Lung (tissue), 11 donors: ENCODE measurements at regions not wholly inside any gene's neighbourhood (a gene's known extent, or its start where the extent isn't known, plus 50 kb on each side); places are given as distances from the start of the nearest gene placed in this dataset.

Experiments
- ATAC-seq: fragments of 200-7000 bp; cut with Tn5 transposase; one replicate; pipeline ENCODE4 v1.9.1; 2020; ENCODE audit warnings: moderate number of reproducible peaks; ENCODE audit not compliant: insufficient read depth, low FRiP score
- DNase-seq, 3 donors: peaks; one replicate each; pipeline ENCODE4 v3.0.0-alpha.2; 2013 to 2017
- H3K27ac ChIP-seq, 2 donors: one replicate each; pipeline ENCODE4 v1.5.1; 2013; ENCODE audit warnings: mild to moderate bottlenecking in 2 of 2, moderate library complexity in 2 of 2, control low read depth in 1 of 2, inconsistent platforms in 1 of 2, low read depth in 1 of 2, low read length in 1 of 2
- H3K27me3 ChIP-seq, 3 donors: one replicate each; pipeline ENCODE4 v1.5.1; 2013; ENCODE audit warnings: low read length in 2 of 3; ENCODE audit not compliant: control insufficient read depth in 3 of 3, insufficient read depth in 3 of 3
- H3K36me3 ChIP-seq, 4 donors: one replicate each; pipeline ENCODE4 v1.5.1; 2013; ENCODE audit warnings: low read length in 4 of 4, mild to moderate bottlenecking in 1 of 4, moderate library complexity in 1 of 4; ENCODE audit not compliant: control insufficient read depth in 4 of 4, insufficient read depth in 4 of 4
- H3K4me1 ChIP-seq, 5 donors: one replicate each; pipeline ENCODE4 v1.5.1; 2013; ENCODE audit warnings: low read length in 5 of 5, mild to moderate bottlenecking in 2 of 5, moderate library complexity in 1 of 5; ENCODE audit not compliant: control insufficient read depth in 5 of 5, insufficient read depth in 5 of 5
- H3K4me3 ChIP-seq: one replicate; pipeline ENCODE4 v1.5.1; 2013; ENCODE audit warnings: mild to moderate bottlenecking, control low read depth, moderate library complexity
- H3K9ac ChIP-seq, 2 donors: one replicate each; pipeline ENCODE4 v1.5.1; 2013; ENCODE audit warnings: low read length in 2 of 2, control low read depth in 1 of 2; ENCODE audit not compliant: insufficient read depth in 1 of 2
- H3K9me3 ChIP-seq, 4 donors: one replicate each; pipeline ENCODE4 v1.5.1; 2013; ENCODE audit warnings: low read length in 3 of 4, mild to moderate bottlenecking in 1 of 4, moderate library complexity in 1 of 4; ENCODE audit not compliant: control insufficient read depth in 4 of 4, insufficient read depth in 3 of 4
- CTCF ChIP-seq: IDR thresholded peaks from 2 replicates; pipeline ENCODE4 v1.5.1; 2012; ENCODE audit warnings: mild to moderate bottlenecking; ENCODE audit errors: control extremely low read depth, extremely low read depth
- WGBS, 2 donors: extraction: QIAGEN DNeasy Blood & Tissue Kit; methylation state at CpG; one replicate each; pipeline ENCODE4 v1.1.7; 2013; 5-methylcytosine and 5-hydroxymethylcytosine counted together
- donor health status: control.
- donor health status: control.
- donor health status: Bipolar disorder and iron deficiency.
- donor health status: healthy.
- donor health status: DM: yes; HTN: yes; CAD: no.

- Histone ChIP-seq H3K36me3 (no peaks in the 10 kb centered on the region), H3K27me3 (no peaks in the 10 kb centered on the region), H3K9ac (no peak overlapping the region), H3K27ac (no peak overlapping the region), H3K9me3 (no peaks in the 10 kb centered on the region), H3K4me3 (no peak overlapping the region), H3K4me1 (no peaks in the 10 kb centered on the region)
- WGBS, 2 donors: 78 to 92% methylated on average over 1 of the region's 1 CpG
- DNase-seq (no peak), ATAC-seq (no peak)
- TF ChIP-seq CTCF: no peak
Measured at GRCh38 chr4:59643682-59644081, 1556.4 kb upstream of the ADGRL3 start.

- Histone ChIP-seq H3K27ac (no peak overlapping the region), H3K9ac (no peak overlapping the region), H3K27me3 (no peaks in the 10 kb centered on the region), H3K36me3 (no peaks in the 10 kb centered on the region), H3K4me3 (no peak overlapping the region), H3K9me3 (no peaks in the 10 kb centered on the region), H3K4me1 (no peaks in the 10 kb centered on the region)
- DNase-seq (no peak), ATAC-seq (no peak)
- TF ChIP-seq CTCF: no peak
- WGBS, 2 donors: 89 to 93% methylated on average over 3 of the region's 3 CpGs
Measured at GRCh38 chr4:59644765-59645164, 1555.4 kb upstream of the ADGRL3 start.

- no peak overlapping the region for H3K27ac ChIP-seq
- ATAC-seq (no peak), DNase-seq (no peak)
- no peak for TF ChIP-seq CTCF
- no peaks in the 10 kb centered on the region for H3K27me3 ChIP-seq
- H3K4me3 ChIP-seq: no peak overlapping the region
- 90 to 94% methylated on average over 5 of the region's 5 CpGs for WGBS, 2 donors
- no peaks in the 10 kb centered on the region for H3K36me3 ChIP-seq
- H3K9ac ChIP-seq: no peak overlapping the region
- H3K4me1 ChIP-seq: no peaks in the 10 kb centered on the region
- no peaks in the 10 kb centered on the region for H3K9me3 ChIP-seq
Measured at GRCh38 chr4:59646082-59646481, 1554.0 kb upstream of the ADGRL3 start.

GRCh38 chr4:59647011-59647410 is 1553.1 kb upstream of the ADGRL3 start:
- no peak for TF ChIP-seq CTCF
- DNase-seq: no peak
- no peak for ATAC-seq
- no peak overlapping the region for H3K9ac ChIP-seq
- H3K27me3 ChIP-seq: no peaks in the 10 kb centered on the region
- H3K4me3 ChIP-seq: no peak overlapping the region
- H3K4me1 ChIP-seq: no peaks in the 10 kb centered on the region
- H3K9me3 ChIP-seq: peaks cover 0 to 2% (median 0%) of the 10 kb centered on the region in 4 donors
- no peaks in the 10 kb centered on the region for H3K36me3 ChIP-seq
- WGBS, 2 donors: 77% methylated on average over 2 of the region's 2 CpGs
- H3K27ac ChIP-seq: no peak overlapping the region
